ENCODE measurements at regions not wholly inside any gene's neighbourhood (a gene's known extent, or its start where the extent isn't known, plus 50 kb on each side); places are given as distances from the start of the nearest gene placed in this dataset.

GRCh38 chr4:189202869-189203271 lies 737.8 kb upstream of the FRG1 start:
- no peak overlapping the region for H3K4me3 Mint-ChIP-seq
- peaks cover 11% of the 10 kb centered on the region for H3K27me3 Mint-ChIP-seq (ENCODE audit: insufficient read depth)
- H3K4me1 Mint-ChIP-seq: peaks cover 3% of the 10 kb centered on the region
- Histone ChIP-seq H3K27me3 (ENCODE audit: control insufficient read depth, insufficient read depth, low read length, poor library complexity, severe bottlenecking) (peaks cover 8% of the 10 kb centered on the region), H3K9me3 (ENCODE audit: control insufficient read depth, low read length) (no peaks in the 10 kb centered on the region), H3K36me3 (ENCODE audit: control insufficient read depth, insufficient read depth, low read length) (no peaks in the 10 kb centered on the region), H3K4me3 (ENCODE audit: low read length) (no peak overlapping the region), H3K27ac (ENCODE audit: low read depth, low read length) (no peak overlapping the region), H3K9ac (ENCODE audit: extremely low read depth, low read length, poor library complexity, severe bottlenecking) (no peak overlapping the region), H3K4me1 (ENCODE audit: control insufficient read depth, insufficient read depth, low read length) (no peaks in the 10 kb centered on the region)
- TF ChIP-seq CTCF (conservative IDR thresholded peaks at IDR 0.05): no peak
- H3K9me3 Mint-ChIP-seq: no peaks in the 10 kb centered on the region
- WGBS, 2 experiments (ENCODE audit: insufficient coverage in 1 of 2, insufficient read length in 1 of 2): 85 to 87% methylated on average over 7 to 8 of the region's 8 CpGs
- no peak for DNase-seq
- H3K36me3 Mint-ChIP-seq (ENCODE audit: low read depth): no peaks in the 10 kb centered on the region
- no peak overlapping the region for H3K27ac Mint-ChIP-seq

- H3K4me1 ChIP-seq (ENCODE audit: control insufficient read depth, insufficient read depth, low read length): no peaks in the 10 kb centered on the region
- H3K4me1 Mint-ChIP-seq: peaks cover 3% of the 10 kb centered on the region
Measured at GRCh38 chr4:189204616-189205015, 736.1 kb upstream of the FRG1 start.

DNA sequence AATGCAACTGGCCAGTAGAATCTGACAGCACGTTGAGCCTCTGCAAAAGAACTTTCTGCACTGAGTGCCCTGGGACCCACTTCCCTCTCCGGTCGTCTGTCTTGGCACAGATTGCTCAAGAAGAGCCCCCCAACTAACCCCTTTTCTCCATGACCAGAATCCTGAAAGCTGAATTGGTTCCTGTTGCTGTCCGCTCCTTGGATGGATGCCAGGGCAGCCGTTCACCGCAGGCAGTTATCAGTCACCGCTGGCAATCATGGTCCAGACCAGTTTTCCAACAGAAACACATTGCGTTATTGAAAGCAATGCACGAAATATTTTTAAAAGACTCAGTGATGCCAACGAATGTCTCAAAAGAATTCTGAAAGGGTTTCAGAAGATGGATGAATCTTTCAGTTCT lies 733.7 kb upstream of the FRG1 start:
- Mint-ChIP-seq H3K4me3 (no peak overlapping the region), H3K9me3 (no peaks in the 10 kb centered on the region)
- WGBS, 2 experiments (ENCODE audit: insufficient coverage in 1 of 2, insufficient read length in 1 of 2): 91 to 96% methylated on average over 10 of the region's 10 CpGs

More at GRCh38 chr4:189204616-189205015, 736.1 kb upstream of the FRG1 start:
- Histone ChIP-seq H3K9ac (ENCODE audit: extremely low read depth, low read length, poor library complexity, severe bottlenecking) (no peak overlapping the region), H3K4me3 (ENCODE audit: low read length) (no peak overlapping the region), H3K36me3 (ENCODE audit: control insufficient read depth, insufficient read depth, low read length) (no peaks in the 10 kb centered on the region), H3K27ac (ENCODE audit: low read depth, low read length) (no peak overlapping the region), H3K27me3 (ENCODE audit: control insufficient read depth, insufficient read depth, low read length, poor library complexity, severe bottlenecking) (peaks cover 8% of the 10 kb centered on the region), H3K9me3 (ENCODE audit: control insufficient read depth, low read length) (no peaks in the 10 kb centered on the region)
- 91 to 95% methylated on average over 8 of the region's 8 CpGs for WGBS, 2 experiments (ENCODE audit: insufficient coverage in 1 of 2, insufficient read length in 1 of 2)
- Mint-ChIP-seq H3K27ac (no peak overlapping the region), H3K27me3 (ENCODE audit: insufficient read depth) (peaks cover 11% of the 10 kb centered on the region), H3K4me3 (no peak overlapping the region), H3K9me3 (no peaks in the 10 kb centered on the region), H3K36me3 (ENCODE audit: low read depth) (no peaks in the 10 kb centered on the region)
- TF ChIP-seq CTCF (conservative IDR thresholded peaks at IDR 0.05): no peak
- DNase-seq: no peak

More for the DNA sequence above, 733.7 kb upstream of the FRG1 start:
- no peak for TF ChIP-seq CTCF (conservative IDR thresholded peaks at IDR 0.05)
- Mint-ChIP-seq H3K4me1 (peaks cover 3% of the 10 kb centered on the region), H3K27me3 (ENCODE audit: insufficient read depth) (no peaks in the 10 kb centered on the region), H3K27ac (no peak overlapping the region), H3K36me3 (ENCODE audit: low read depth) (no peaks in the 10 kb centered on the region)
- no peak overlapping the region for H3K9ac ChIP-seq (ENCODE audit: extremely low read depth, low read length, poor library complexity, severe bottlenecking)
- H3K9me3 ChIP-seq (ENCODE audit: control insufficient read depth, low read length): no peaks in the 10 kb centered on the region
- H3K27ac ChIP-seq (ENCODE audit: low read depth, low read length): no peak overlapping the region
- H3K4me3 ChIP-seq (ENCODE audit: low read length): no peak overlapping the region
- H3K36me3 ChIP-seq (ENCODE audit: control insufficient read depth, insufficient read depth, low read length): no peaks in the 10 kb centered on the region
- no peaks in the 10 kb centered on the region for H3K4me1 ChIP-seq (ENCODE audit: control insufficient read depth, insufficient read depth, low read length)
- peaks cover under 1% of the 10 kb centered on the region for H3K27me3 ChIP-seq (ENCODE audit: control insufficient read depth, insufficient read depth, low read length, poor library complexity, severe bottlenecking)
- DNase-seq: no peak

All from endodermal cell (in vitro differentiated cells).